PC-9 (cell line): ENCODE measurements at regions not wholly inside any gene's neighbourhood (a gene's known extent, or its start where the extent isn't known, plus 50 kb on each side); places are given as distances from the start of the nearest gene placed in this dataset.

Source experiments
- CTCF ChIP-seq: fragments of 200-600 bp; sonication (generic); conservative IDR thresholded peaks from 2 replicates; pipeline ENCODE4 v1.6.1; 2017; ENCODE audit warnings: mixed run types, antibody characterized with exemption, mild to moderate bottlenecking, moderate library complexity
- EZH2 ChIP-seq: fragments of 200-600 bp; sonication (generic); IDR thresholded peaks from 2 replicates; pipeline ENCODE4 v1.8.0; 2017; ENCODE audit warnings: antibody characterized with exemption, low read depth

- TF ChIP-seq CTCF, result no peak
- TF ChIP-seq EZH2, result no peak
Measured at GRCh38 chr2:55114082-55114481, 63.8 kb upstream of the RTN4 start.
